GM13976 (cell line): ENCODE measurements at regions not wholly inside any gene's neighbourhood (a gene's known extent, or its start where the extent isn't known, plus 50 kb on each side); places are given as distances from the start of the nearest gene placed in this dataset.
A peak's percentile ranks its signal among the peaks of the same experiment; 100 is the strongest.
"Not testable (repeated sequence)": the region's sequence is repeated elsewhere in the genome, so short reads cannot be mapped to it uniquely, and the experiment has no call there.

ENCODE experiments used
- DNase-seq: peaks from one replicate; pipeline ENCODE4 v3.0.0; 2012; ENCODE audit warnings: low spot score
- in situ Hi-C: fragments of 300-500 bp; cut with MboI; formaldehyde crosslinking; loops from one replicate; pipeline ENCODE4 v1.12.0; 2022; ENCODE audit warnings: low sequenced_read_pairs, mixed read lengths, inconsistent platforms; ENCODE audit not compliant: unreplicated experiment
- TF ChIP-seq, protein P1 (sequence below): IDR thresholded peaks from 2 replicates; pipeline ENCODE4 v1.5.1; 2012; ENCODE audit warnings: borderline replicate concordance, mild to moderate bottlenecking; ENCODE audit not compliant: insufficient read depth; ENCODE audit errors: extremely low read depth, missing control alignments, control extremely low read depth

DNA sequence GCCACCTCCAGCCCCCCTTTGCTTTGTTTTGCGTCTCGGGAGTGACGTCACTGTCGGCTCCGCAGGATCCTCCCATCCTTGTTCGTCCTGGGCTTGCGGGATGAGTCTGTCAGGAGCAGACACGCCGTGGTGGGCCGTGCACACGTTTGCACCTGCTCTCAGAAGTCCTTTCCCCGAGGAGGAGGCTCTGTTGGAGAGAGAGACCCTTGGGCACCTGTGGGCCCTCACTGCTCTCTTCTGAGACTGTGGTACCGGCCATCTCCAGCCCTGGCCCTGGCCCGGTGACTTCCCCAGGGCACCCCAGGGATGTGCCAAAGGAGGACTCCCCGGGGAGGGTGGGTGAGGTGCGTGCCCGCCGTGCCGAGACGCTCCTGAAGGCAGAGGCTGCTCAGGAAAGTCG lies 76.1 kb upstream of the PPP2R3B start:
- in situ Hi-C loops, result no loop called here
- TF ChIP-seq, protein P1, sequence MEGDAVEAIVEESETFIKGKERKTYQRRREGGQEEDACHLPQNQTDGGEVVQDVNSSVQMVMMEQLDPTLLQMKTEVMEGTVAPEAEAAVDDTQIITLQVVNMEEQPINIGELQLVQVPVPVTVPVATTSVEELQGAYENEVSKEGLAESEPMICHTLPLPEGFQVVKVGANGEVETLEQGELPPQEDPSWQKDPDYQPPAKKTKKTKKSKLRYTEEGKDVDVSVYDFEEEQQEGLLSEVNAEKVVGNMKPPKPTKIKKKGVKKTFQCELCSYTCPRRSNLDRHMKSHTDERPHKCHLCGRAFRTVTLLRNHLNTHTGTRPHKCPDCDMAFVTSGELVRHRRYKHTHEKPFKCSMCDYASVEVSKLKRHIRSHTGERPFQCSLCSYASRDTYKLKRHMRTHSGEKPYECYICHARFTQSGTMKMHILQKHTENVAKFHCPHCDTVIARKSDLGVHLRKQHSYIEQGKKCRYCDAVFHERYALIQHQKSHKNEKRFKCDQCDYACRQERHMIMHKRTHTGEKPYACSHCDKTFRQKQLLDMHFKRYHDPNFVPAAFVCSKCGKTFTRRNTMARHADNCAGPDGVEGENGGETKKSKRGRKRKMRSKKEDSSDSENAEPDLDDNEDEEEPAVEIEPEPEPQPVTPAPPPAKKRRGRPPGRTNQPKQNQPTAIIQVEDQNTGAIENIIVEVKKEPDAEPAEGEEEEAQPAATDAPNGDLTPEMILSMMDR, result no peak
- peak; percentile 4 for DNase-seq

DNA sequence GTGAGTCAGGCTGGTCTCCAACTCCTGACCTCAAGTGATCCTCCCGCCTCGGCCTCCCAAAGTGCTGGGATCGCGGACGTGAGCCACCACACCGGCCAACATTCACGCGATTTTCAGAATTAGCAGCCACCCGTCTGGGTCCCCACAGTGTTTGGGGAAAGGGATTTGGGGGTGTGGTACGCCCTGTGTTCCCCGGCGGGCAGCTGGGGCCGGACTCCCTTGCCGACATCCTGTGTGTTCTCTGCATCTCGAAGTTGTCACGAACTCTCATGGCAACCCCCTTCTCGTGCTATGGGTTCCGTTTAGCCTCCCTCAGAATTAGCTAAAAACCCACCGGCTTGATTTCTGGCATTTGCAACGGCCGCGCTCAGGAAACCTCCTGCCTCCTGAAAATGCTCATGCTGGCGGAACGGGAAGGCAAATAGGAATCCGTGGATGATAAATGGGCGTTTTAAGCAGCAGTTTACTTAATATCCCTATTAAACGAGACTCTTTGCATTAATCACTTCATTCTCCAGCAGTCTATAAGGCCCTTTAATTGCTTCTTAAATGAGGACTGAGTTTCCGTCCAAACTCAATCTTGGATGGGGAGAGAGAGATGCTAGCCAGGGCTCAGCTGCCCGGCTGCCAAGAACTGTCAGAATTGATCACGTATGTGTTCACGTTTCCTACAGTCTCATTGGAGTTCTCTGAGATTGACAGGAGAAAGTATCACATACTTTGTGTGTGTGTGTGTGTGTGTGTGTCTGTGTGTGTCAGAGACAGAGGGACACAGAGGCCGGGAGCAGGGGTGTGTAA lies 78.9 kb upstream of the PPP2R3B start:
- in situ Hi-C loops, result no loop called here
- TF ChIP-seq, protein P1, result no peak
- DNase-seq, result no peak

- DNase-seq, in situ Hi-C loops: not testable (repeated sequence)
Observed at GRCh38 chrX:466836-467235, 80.1 kb upstream of the PPP2R3B start.

GRCh38 chrX:467686-468085 lies 81.0 kb upstream of the PPP2R3B start:
- in situ Hi-C loops, DNase-seq: not testable (repeated sequence)

DNA sequence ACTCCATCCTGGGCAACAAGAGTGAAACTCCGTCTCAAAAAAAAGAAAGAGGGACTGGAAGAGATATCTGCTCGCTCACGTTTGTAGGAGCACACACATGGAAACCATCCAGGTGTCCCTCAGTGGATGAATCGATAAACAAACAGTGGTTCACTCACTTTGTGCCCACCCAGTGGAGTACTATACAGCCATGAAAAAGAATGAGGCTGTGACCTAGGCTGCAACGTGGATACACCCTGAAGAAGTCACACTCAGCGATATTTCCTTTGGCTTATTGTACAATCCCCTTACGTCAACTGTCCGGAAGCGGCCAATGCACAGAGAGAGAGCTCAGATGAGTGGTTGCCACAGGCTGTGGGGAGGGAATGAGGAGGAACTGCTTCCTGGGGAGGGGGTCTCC lies 82.3 kb upstream of the PPP2R3B start:
- DNase-seq, result peak; percentile 2
- in situ Hi-C loops, result no loop called here
- TF ChIP-seq, protein P1, result no peak

DNA sequence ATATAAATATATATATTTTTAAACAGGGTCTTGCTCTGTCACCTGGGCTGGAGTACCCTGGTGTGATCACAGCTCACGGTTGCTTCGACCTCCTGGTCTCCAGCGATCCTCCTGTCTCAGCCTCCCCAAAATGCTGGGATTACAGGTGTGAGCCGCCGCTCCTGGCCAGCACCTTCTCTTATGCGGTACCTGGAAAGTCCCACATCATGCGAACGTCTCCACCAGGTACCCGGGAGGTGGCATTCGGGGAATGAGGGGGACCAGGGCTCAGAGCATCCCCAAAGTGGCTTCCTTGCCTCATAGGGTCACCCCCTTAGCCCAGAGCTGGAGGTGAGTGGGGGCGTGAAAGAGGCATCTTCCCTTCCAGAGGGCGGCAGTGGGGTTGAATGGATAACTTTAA lies 84.0 kb upstream of the PPP2R3B start:
- DNase-seq, result no peak
- in situ Hi-C loops, result no loop called here
- TF ChIP-seq, protein P1, result no peak

DNA sequence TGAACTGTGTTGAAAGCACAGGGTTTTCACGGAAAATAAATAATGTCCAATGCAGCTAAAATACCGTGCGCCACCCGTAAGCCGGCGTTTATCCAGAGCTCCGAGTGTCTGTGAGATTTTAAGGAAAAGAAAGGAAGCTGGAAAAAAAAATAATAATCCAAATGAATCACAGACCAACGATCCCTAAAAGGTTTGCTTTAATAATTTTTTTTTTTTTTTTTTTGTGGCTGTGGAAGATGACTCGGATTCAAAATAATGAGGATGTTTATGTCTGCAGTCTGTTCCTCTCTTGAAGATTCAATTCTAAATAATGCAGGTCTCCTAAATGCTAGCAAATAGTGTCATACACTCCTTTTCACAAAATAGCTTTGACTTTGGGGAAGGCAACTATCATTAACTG lies 84.6 kb upstream of the PPP2R3B start:
- in situ Hi-C loops, result no loop called here
- TF ChIP-seq, protein P1, result no peak
- no peak for DNase-seq

- in situ Hi-C loops, DNase-seq: not testable (repeated sequence)
Observed at GRCh38 chrX:472275-472674, 85.6 kb upstream of the PPP2R3B start.
